WI38 (cell line): ENCODE measurements at regions not wholly inside any gene's neighbourhood (a gene's known extent, or its start where the extent isn't known, plus 50 kb on each side); places are given as distances from the start of the nearest gene placed in this dataset.

ENCODE experiments used
- H3K4me3 ChIP-seq: 2 replicates; pipeline ENCODE4 v1.5.1; 2011; ENCODE audit warnings: low read depth, mild to moderate bottlenecking, control low read depth, low read length
- CTCF ChIP-seq: IDR thresholded peaks from 2 replicates; pipeline ENCODE4 v1.5.1; 2012; ENCODE audit warnings: low read depth, mild to moderate bottlenecking, control low read depth, low read length

GRCh38 chr9:88071331-88071730, 66.9 kb downstream of the SPATA31C2 start:
- no peak overlapping the region for H3K4me3 ChIP-seq
- no peak for TF ChIP-seq CTCF

- no peak for TF ChIP-seq CTCF
- no peak overlapping the region for H3K4me3 ChIP-seq
Observed at GRCh38 chr9:88065619-88066018, 72.7 kb downstream of the SPATA31C2 start.

- H3K4me3 ChIP-seq: no peak overlapping the region
- no peak for TF ChIP-seq CTCF
Observed at GRCh38 chr9:88064554-88064953, 73.7 kb downstream of the SPATA31C2 start.

- no peak overlapping the region for H3K4me3 ChIP-seq
- TF ChIP-seq CTCF: no peak
Observed at GRCh38 chr9:88060746-88061145, 77.5 kb downstream of the SPATA31C2 start.

- no peak for TF ChIP-seq CTCF
- no peak overlapping the region for H3K4me3 ChIP-seq
Observed at GRCh38 chr9:88059469-88059868, 78.8 kb downstream of the SPATA31C2 start.

- TF ChIP-seq CTCF: no peak
Observed at GRCh38 chr9:88056876-88057275, 81.4 kb downstream of the SPATA31C2 start.

GRCh38 chr9:88053856-88054501, 79.6 kb upstream of the CDK20 start:
- TF ChIP-seq CTCF: no peak
- H3K4me3 ChIP-seq: no peak overlapping the region

More at GRCh38 chr9:88056876-88057275, 81.4 kb downstream of the SPATA31C2 start:
- no peak overlapping the region for H3K4me3 ChIP-seq
